Prostate gland (tissue), 2 donors: ENCODE measurements at regions not wholly inside any gene's neighbourhood (a gene's known extent, or its start where the extent isn't known, plus 50 kb on each side); places are given as distances from the start of the nearest gene placed in this dataset.

ENCODE experiments used
- POLR2A ChIP-seq: fragments of 450-650 bp; IDR thresholded peaks from one replicate; pipeline ENCODE4 v1.6.1; 2016; ENCODE audit warnings: antibody characterized with exemption, mild to moderate bottlenecking
- POLR2AphosphoS5 ChIP-seq: sonication (generic); formaldehyde crosslinking; IDR thresholded peaks from one replicate; pipeline ENCODE4 v1.6.1; 2017; ENCODE audit warnings: antibody characterized with exemption
- TF ChIP-seq, protein P1 (sequence below), 4 experiments: fragments of 200-600 bp in 2 of 4; fragments of 450-650 bp in 2 of 4; sonication (generic) in 2 of 4; IDR thresholded peaks; 1 replicate in 3 of 4; 2 replicates in 1 of 4; pipeline ENCODE4 v1.5.1; 2016 to 2019; ENCODE audit warnings: antibody characterized with exemption in 4 of 4, mild to moderate bottlenecking in 2 of 4, moderate library complexity in 2 of 4

DNA sequence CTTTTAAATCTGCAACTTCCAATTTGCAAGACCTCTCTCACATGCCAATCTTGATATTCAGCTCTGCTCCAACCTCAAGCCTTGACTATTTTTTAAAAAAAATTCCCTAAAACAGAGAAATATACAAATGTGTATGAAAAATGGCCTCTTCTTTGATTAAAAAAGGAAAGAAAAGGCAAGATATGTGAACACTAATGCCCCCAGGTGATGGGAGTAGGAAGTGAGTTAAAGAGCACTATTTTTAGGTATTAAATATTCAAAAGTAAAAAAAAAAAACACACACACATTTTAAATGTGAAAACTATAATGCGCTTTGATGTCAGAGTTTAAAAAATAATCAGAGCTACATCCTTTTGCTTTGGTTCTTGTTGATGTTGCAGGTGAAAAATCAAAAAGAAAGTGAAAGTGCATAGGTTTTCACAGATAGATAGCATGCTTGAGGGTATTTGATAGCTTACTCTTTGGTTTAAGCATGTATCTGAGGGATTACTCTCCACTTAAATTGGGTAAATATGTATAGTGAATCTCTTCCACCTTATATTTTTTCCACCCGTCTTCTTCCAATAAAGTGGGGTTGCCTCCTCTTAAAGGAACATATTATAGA lies 406.0 kb upstream of the POU3F3 start:
- TF ChIP-seq, protein P1, sequence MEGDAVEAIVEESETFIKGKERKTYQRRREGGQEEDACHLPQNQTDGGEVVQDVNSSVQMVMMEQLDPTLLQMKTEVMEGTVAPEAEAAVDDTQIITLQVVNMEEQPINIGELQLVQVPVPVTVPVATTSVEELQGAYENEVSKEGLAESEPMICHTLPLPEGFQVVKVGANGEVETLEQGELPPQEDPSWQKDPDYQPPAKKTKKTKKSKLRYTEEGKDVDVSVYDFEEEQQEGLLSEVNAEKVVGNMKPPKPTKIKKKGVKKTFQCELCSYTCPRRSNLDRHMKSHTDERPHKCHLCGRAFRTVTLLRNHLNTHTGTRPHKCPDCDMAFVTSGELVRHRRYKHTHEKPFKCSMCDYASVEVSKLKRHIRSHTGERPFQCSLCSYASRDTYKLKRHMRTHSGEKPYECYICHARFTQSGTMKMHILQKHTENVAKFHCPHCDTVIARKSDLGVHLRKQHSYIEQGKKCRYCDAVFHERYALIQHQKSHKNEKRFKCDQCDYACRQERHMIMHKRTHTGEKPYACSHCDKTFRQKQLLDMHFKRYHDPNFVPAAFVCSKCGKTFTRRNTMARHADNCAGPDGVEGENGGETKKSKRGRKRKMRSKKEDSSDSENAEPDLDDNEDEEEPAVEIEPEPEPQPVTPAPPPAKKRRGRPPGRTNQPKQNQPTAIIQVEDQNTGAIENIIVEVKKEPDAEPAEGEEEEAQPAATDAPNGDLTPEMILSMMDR (IDR thresholded peaks at IDR 0.05), result no peak
- no peak for TF ChIP-seq POLR2A
- TF ChIP-seq POLR2AphosphoS5, result no peak
